Esophagus squamous epithelium (tissue), 5 donors: ENCODE measurements at regions not wholly inside any gene's neighbourhood (a gene's known extent, or its start where the extent isn't known, plus 50 kb on each side); places are given as distances from the start of the nearest gene placed in this dataset.
"Not testable (repeated sequence)": the region's sequence is repeated elsewhere in the genome, so short reads cannot be mapped to it uniquely, and the experiment has no call there.

Experiments
- DNase-seq: peaks from one replicate; lab custom pipeline; 2025; lab: John Stamatoyannopoulos, UW
- H3K27ac ChIP-seq, 4 donors: fragments of 200-600 bp; sonication (generic); one replicate each; pipeline ENCODE4 v1.5.1; 2016 to 2019; ENCODE audit warnings: mild to moderate bottlenecking in 1 of 4
- H3K27me3 ChIP-seq, 4 donors: fragments of 200-600 bp; sonication (generic); 1 replicate in 3 of 4; 2 replicates in 1 of 4; pipeline versions ENCODE4 v1.5.1 to v1.6.0; 2017 to 2021; ENCODE audit warnings: antibody characterized with exemption in 1 of 4
- H3K36me3 ChIP-seq, 3 donors: fragments of 200-600 bp; sonication (generic); one replicate each; pipeline ENCODE4 v1.5.1; 2016 to 2019
- H3K4me1 ChIP-seq, 3 donors: fragments of 200-600 bp; sonication (generic); one replicate each; pipeline ENCODE4 v1.5.1; 2017 to 2019
- H3K4me3 ChIP-seq, 4 donors: fragments of 200-600 bp; sonication (generic); 1 replicate in 3 of 4; 2 replicates in 1 of 4; pipeline ENCODE4 v1.5.1; 2016 to 2019; ENCODE audit warnings: mild to moderate bottlenecking in 2 of 4, moderate library complexity in 1 of 4
- H3K9me3 ChIP-seq, 3 donors: fragments of 200-600 bp; sonication (generic); one replicate each; pipeline ENCODE4 v1.5.1; 2016 to 2019
- POLR2A ChIP-seq, 4 donors: fragments of 450-650 bp; IDR thresholded peaks; one replicate each; pipeline ENCODE4 v1.6.1; 2017; ENCODE audit warnings: antibody characterized with exemption in 4 of 4, mild to moderate bottlenecking in 4 of 4, moderate library complexity in 3 of 4
- WGBS, 2 donors: methylation state at CpG; one replicate each; pipeline ENCODE4 v1.1.5; 2018; 5-methylcytosine and 5-hydroxymethylcytosine counted together
- intact Hi-C: fragments of 100-400 bp; cut with DNase I; formaldehyde crosslinking; loops from one replicate; pipeline ENCODE4 v1.15.0; 2022
- TF ChIP-seq, protein P1 (sequence below), 6 experiments: fragments of 450-650 bp in 4 of 6; fragments of 200-600 bp in 2 of 6; sonication (generic) in 2 of 6; IDR thresholded peaks; one replicate each; pipeline ENCODE4 v1.5.1; 2016 to 2019; ENCODE audit warnings: antibody characterized with exemption in 6 of 6, mild to moderate bottlenecking in 4 of 6, moderate library complexity in 4 of 6
- donor health status: DM: yes; HTN: yes; CAD: no.

DNA sequence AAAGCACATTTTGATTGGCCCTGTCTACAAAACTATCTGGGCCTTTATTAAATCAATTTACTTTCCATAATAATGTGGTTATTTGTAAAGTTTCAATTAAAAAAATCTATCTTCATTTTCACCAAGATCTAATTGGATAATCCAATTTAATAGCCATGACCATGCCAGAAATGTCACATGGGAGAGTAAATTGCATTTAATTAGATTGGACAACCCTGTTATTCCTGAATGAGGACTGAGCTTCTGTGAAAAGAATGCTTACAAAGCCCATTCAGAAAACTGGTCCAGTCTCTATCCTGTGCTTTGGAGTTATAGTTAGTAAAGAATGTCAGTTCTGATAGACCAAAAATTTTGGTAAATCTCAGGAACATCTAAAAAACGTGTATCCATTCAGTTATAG lies 541.9 kb upstream of the ANO5 start:
- H3K27me3 ChIP-seq = no peaks in the 10 kb centered on the region
- 27 to 32% methylated on average over 1 of the region's 1 CpG for WGBS, 2 donors
- H3K27ac ChIP-seq = no peak overlapping the region
- intact Hi-C loops = no loop called here
- H3K36me3 ChIP-seq = no peaks in the 10 kb centered on the region
- H3K9me3 ChIP-seq = no peaks in the 10 kb centered on the region
- no peak for DNase-seq
- H3K4me3 ChIP-seq = no peak overlapping the region
- no peak for TF ChIP-seq POLR2A (IDR thresholded peaks at IDR 0.05)
- TF ChIP-seq, protein P1, sequence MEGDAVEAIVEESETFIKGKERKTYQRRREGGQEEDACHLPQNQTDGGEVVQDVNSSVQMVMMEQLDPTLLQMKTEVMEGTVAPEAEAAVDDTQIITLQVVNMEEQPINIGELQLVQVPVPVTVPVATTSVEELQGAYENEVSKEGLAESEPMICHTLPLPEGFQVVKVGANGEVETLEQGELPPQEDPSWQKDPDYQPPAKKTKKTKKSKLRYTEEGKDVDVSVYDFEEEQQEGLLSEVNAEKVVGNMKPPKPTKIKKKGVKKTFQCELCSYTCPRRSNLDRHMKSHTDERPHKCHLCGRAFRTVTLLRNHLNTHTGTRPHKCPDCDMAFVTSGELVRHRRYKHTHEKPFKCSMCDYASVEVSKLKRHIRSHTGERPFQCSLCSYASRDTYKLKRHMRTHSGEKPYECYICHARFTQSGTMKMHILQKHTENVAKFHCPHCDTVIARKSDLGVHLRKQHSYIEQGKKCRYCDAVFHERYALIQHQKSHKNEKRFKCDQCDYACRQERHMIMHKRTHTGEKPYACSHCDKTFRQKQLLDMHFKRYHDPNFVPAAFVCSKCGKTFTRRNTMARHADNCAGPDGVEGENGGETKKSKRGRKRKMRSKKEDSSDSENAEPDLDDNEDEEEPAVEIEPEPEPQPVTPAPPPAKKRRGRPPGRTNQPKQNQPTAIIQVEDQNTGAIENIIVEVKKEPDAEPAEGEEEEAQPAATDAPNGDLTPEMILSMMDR (IDR thresholded peaks at IDR 0.05) = no peak
- no peaks in the 10 kb centered on the region for H3K4me1 ChIP-seq

DNA sequence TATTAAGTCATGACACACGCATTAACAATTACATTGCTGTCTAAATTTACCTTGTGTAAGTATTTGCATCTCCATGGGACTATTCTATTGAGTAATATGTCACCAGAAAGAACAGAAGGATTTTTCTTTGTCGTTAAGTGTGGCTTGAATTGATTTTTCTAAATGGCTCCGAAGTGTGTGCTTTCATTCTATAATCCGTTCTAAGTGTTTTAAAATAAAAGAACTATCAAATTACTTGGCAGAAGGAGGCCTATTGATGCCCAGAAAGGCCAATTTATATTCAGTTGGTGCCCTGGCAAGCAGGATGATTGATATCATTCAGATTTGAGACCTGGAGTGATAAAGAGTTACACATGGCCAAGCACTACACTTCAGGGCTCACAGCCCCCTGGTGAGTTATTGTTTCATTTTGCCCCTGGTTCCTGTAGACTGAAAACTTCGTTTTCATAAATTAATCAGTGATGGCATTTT lies 538.9 kb upstream of the ANO5 start:
- H3K4me3 ChIP-seq = no peak overlapping the region
- WGBS, 2 donors = 28 to 37% methylated on average over 5 of the region's 5 CpGs

GRCh38 chr11:21656065-21656464 lies 536.8 kb upstream of the ANO5 start:
- Histone ChIP-seq H3K36me3 (no peaks in the 10 kb centered on the region), H3K27ac (no peak overlapping the region), H3K4me1 (no peaks in the 10 kb centered on the region), H3K9me3 (no peaks in the 10 kb centered on the region), H3K27me3 (no peaks in the 10 kb centered on the region), H3K4me3 (no peak overlapping the region)
- WGBS, 2 donors = 73 to 86% methylated on average over 4 of the region's 4 CpGs
- no peak for DNase-seq
- TF ChIP-seq, protein P1 (IDR thresholded peaks at IDR 0.05) = no peak
- TF ChIP-seq POLR2A (IDR thresholded peaks at IDR 0.05) = no peak
- intact Hi-C loops = no loop called here

More for the DNA sequence above, 538.9 kb upstream of the ANO5 start:
- intact Hi-C loops = no loop called here
- Histone ChIP-seq H3K27me3 (no peaks in the 10 kb centered on the region), H3K27ac (no peak overlapping the region), H3K9me3 (no peaks in the 10 kb centered on the region), H3K4me1 (no peaks in the 10 kb centered on the region), H3K36me3 (no peaks in the 10 kb centered on the region)
- DNase-seq = no peak
- no peak for TF ChIP-seq POLR2A (IDR thresholded peaks at IDR 0.05)
- TF ChIP-seq, protein P1 (IDR thresholded peaks at IDR 0.05) = no peak

- H3K27ac ChIP-seq = no peak overlapping the region
- TF ChIP-seq, protein P1 (IDR thresholded peaks at IDR 0.05) = no peak
- TF ChIP-seq POLR2A (IDR thresholded peaks at IDR 0.05) = no peak
- no peak for DNase-seq
- no peaks in the 10 kb centered on the region for H3K36me3 ChIP-seq
- H3K9me3 ChIP-seq = no peaks in the 10 kb centered on the region
- WGBS, 2 donors = 66 to 68% methylated on average over 4 of the region's 4 CpGs
- H3K4me3 ChIP-seq = no peak overlapping the region
- H3K27me3 ChIP-seq = no peaks in the 10 kb centered on the region
- no peaks in the 10 kb centered on the region for H3K4me1 ChIP-seq
- intact Hi-C loops = no loop called here
These were observed 534.2 kb upstream of the ANO5 start for GRCh38 chr11:21658654-21659193.

DNA sequence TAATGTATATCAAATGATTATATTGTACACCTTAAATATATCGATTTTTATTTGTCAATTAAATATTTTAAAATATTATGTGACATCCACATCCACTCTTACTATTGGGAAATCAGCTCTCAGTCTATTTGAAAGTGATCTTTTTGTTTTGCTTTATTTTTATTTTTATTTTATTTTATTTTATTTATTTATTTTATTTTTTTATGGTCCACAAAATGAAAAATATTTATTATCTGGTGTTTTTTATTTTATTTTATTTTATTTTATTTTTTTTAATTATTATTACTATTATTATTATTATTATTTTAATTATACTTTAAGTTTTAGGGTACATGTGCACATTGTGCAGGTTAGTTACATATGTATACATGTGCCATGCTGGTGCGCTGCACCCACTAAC lies 533.5 kb upstream of the ANO5 start:
- H3K27me3 ChIP-seq, H3K36me3 ChIP-seq, H3K27ac ChIP-seq, H3K4me1 ChIP-seq, intact Hi-C loops, H3K4me3 ChIP-seq, DNase-seq, H3K9me3 ChIP-seq: not testable (repeated sequence)
- WGBS, 2 donors = 49 to 71% methylated on average over 1 to 2 of the region's 2 CpGs

DNA sequence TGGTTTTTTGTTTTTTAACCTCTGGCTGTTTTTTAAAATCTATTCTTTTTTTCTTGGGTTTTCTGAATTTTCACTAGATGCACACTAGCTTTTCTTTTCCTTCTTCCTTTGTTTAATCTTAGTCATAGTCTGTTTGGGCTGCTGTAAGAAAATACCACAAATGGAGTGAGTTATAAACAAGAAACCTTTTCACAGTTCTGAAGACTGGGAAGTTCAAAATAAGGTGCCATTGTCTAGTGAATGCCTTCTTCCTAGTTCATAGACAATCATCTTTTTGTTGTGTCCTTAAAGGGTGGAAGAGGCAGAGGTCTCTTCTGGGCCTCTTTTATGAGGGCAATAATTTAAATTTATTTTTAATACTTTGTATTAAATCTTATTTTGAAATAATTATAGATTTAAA lies 532.9 kb upstream of the ANO5 start:
- Histone ChIP-seq H3K9me3 (no peaks in the 10 kb centered on the region), H3K27me3 (no peaks in the 10 kb centered on the region), H3K27ac (no peak overlapping the region), H3K4me1 (no peaks in the 10 kb centered on the region), H3K4me3 (no peak overlapping the region), H3K36me3 (no peaks in the 10 kb centered on the region)
- intact Hi-C loops = no loop called here
- no peak for DNase-seq
- TF ChIP-seq, protein P1 (IDR thresholded peaks at IDR 0.05) = no peak
- TF ChIP-seq POLR2A (IDR thresholded peaks at IDR 0.05) = no peak
